Karpas-422 (cell line): ENCODE measurements at regions not wholly inside any gene's neighbourhood (a gene's known extent, or its start where the extent isn't known, plus 50 kb on each side); places are given as distances from the start of the nearest gene placed in this dataset.

ENCODE experiments used
- DNase-seq: peaks from one replicate; pipeline ENCODE4 v3.0.0-alpha.2; 2015
- H2AFZ ChIP-seq: fragments of 200-600 bp; sonication (generic); 2 replicates; pipeline ENCODE4 v1.6.1; 2014; ENCODE audit warnings: antibody characterized with exemption, low read length, mixed read lengths
- H3K27ac ChIP-seq: fragments of 200-600 bp; sonication (generic); 2 replicates; pipeline ENCODE4 v1.5.1; 2014; ENCODE audit warnings: mild to moderate bottlenecking, low read length, moderate library complexity
- H3K27me3 ChIP-seq: fragments of 200-600 bp; sonication (generic); 2 replicates; pipeline ENCODE4 v1.6.1; 2014; ENCODE audit warnings: low read length, mixed read lengths
- H3K36me3 ChIP-seq: fragments of 200-600 bp; sonication (generic); 2 replicates; pipeline ENCODE4 v1.6.1; 2014; ENCODE audit warnings: low read length, mixed read lengths; ENCODE audit not compliant: insufficient read depth
- H3K4me1 ChIP-seq: fragments of 200-600 bp; sonication (generic); 2 replicates; pipeline ENCODE4 v1.6.1; 2014; ENCODE audit warnings: mild to moderate bottlenecking, low read length, mixed read lengths
- H3K4me2 ChIP-seq: fragments of 200-600 bp; sonication (generic); 2 replicates; pipeline ENCODE4 v1.6.1; 2014; ENCODE audit warnings: low read length, low read depth, mild to moderate bottlenecking; ENCODE audit not compliant: poor library complexity, severe bottlenecking
- H3K4me3 ChIP-seq: fragments of 200-600 bp; sonication (generic); 2 replicates; pipeline ENCODE4 v1.5.1; 2014; ENCODE audit warnings: mild to moderate bottlenecking, antibody characterized with exemption, low read length, mixed read lengths
- H3K79me2 ChIP-seq: fragments of 200-600 bp; sonication (generic); 2 replicates; pipeline ENCODE4 v1.6.1; 2014; ENCODE audit warnings: mild to moderate bottlenecking, low read length, mixed read lengths
- H3K9ac ChIP-seq: fragments of 200-600 bp; sonication (generic); 2 replicates; pipeline ENCODE4 v1.6.0; 2014; ENCODE audit warnings: low read length
- H3K9me2 ChIP-seq: fragments of 200-600 bp; sonication (generic), shearing (Covaris generic); replicated peaks from 2 replicates; pipeline ENCODE4 v1.6.0; 2014; ENCODE audit warnings: mild to moderate bottlenecking, low read length, moderate library complexity; ENCODE audit not compliant: insufficient read depth
- H3K9me3 ChIP-seq: fragments of 300-700, 200-600 bp; sonication (generic); 2 replicates; pipeline ENCODE4 v1.6.1; 2014; ENCODE audit warnings: low read length, mixed read lengths
- H4K20me1 ChIP-seq: fragments of 200-600 bp; sonication (generic); 2 replicates; pipeline ENCODE4 v1.6.1; 2014; ENCODE audit warnings: mild to moderate bottlenecking, antibody characterized with exemption, low read length, low read depth; ENCODE audit not compliant: insufficient read depth

- Histone ChIP-seq H3K79me2 (no peaks in the 10 kb centered on the region), H3K36me3 (no peaks in the 10 kb centered on the region), H3K27ac (no peak overlapping the region), H3K9ac (no peak overlapping the region), H2AFZ (no peak overlapping the region), H3K4me3 (no peak overlapping the region), H4K20me1 (no peaks in the 10 kb centered on the region), H3K4me1 (no peaks in the 10 kb centered on the region), H3K9me3 (no peaks in the 10 kb centered on the region), H3K9me2 (no peaks in the 10 kb centered on the region), H3K27me3 (peaks cover 3% of the 10 kb centered on the region; the same call in 1 of the 2 replicates), H3K4me2 (no peak overlapping the region)
- DNase-seq: no peak
Observed at GRCh38 chr10:78707745-78708144, 361.0 kb upstream of the ZMIZ1 start.

- Histone ChIP-seq H3K79me2 (no peaks in the 10 kb centered on the region), H3K9me2 (no peaks in the 10 kb centered on the region), H3K27me3 (peaks cover 3% of the 10 kb centered on the region; the same call in 1 of the 2 replicates), H3K36me3 (no peaks in the 10 kb centered on the region), H3K4me3 (no peak overlapping the region), H2AFZ (no peak overlapping the region), H3K4me1 (no peaks in the 10 kb centered on the region), H3K27ac (no peak overlapping the region), H3K4me2 (no peak overlapping the region), H4K20me1 (no peaks in the 10 kb centered on the region), H3K9me3 (no peaks in the 10 kb centered on the region), H3K9ac (no peak overlapping the region)
- no peak for DNase-seq
Observed at GRCh38 chr10:78712147-78712546, 356.6 kb upstream of the ZMIZ1 start.

- Histone ChIP-seq H3K4me3 (no peak overlapping the region), H3K9ac (no peak overlapping the region), H3K9me2 (no peaks in the 10 kb centered on the region), H3K4me2 (no peak overlapping the region), H3K27ac (no peak overlapping the region), H4K20me1 (no peaks in the 10 kb centered on the region), H3K79me2 (no peaks in the 10 kb centered on the region), H3K4me1 (no peaks in the 10 kb centered on the region), H3K9me3 (no peaks in the 10 kb centered on the region), H3K36me3 (no peaks in the 10 kb centered on the region), H2AFZ (no peak overlapping the region), H3K27me3 (peaks cover 3% of the 10 kb centered on the region; the same call in 1 of the 2 replicates)
- no peak for DNase-seq
Observed at GRCh38 chr10:78713659-78714058, 355.1 kb upstream of the ZMIZ1 start.

GRCh38 chr10:78714225-78714624 lies 354.5 kb upstream of the ZMIZ1 start:
- Histone ChIP-seq H3K4me1 (no peaks in the 10 kb centered on the region), H3K9me3 (no peaks in the 10 kb centered on the region), H3K9me2 (no peaks in the 10 kb centered on the region), H4K20me1 (no peaks in the 10 kb centered on the region), H3K4me3 (no peak overlapping the region), H3K36me3 (no peaks in the 10 kb centered on the region), H3K9ac (no peak overlapping the region), H3K27ac (no peak overlapping the region), H3K4me2 (no peak overlapping the region), H2AFZ (no peak overlapping the region), H3K79me2 (no peaks in the 10 kb centered on the region), H3K27me3 (peaks cover 3% of the 10 kb centered on the region; the same call in 1 of the 2 replicates)
- no peak for DNase-seq

GRCh38 chr10:78715435-78715834 lies 353.3 kb upstream of the ZMIZ1 start:
- Histone ChIP-seq H4K20me1 (no peaks in the 10 kb centered on the region), H3K9me2 (no peaks in the 10 kb centered on the region), H3K27ac (no peak overlapping the region), H3K9ac (no peak overlapping the region), H3K4me1 (no peaks in the 10 kb centered on the region), H2AFZ (no peak overlapping the region), H3K4me3 (no peak overlapping the region), H3K79me2 (no peaks in the 10 kb centered on the region), H3K9me3 (no peaks in the 10 kb centered on the region), H3K4me2 (no peak overlapping the region), H3K36me3 (no peaks in the 10 kb centered on the region), H3K27me3 (peaks cover 3% of the 10 kb centered on the region; the same call in 1 of the 2 replicates)
- no peak for DNase-seq

- Histone ChIP-seq H3K36me3 (no peaks in the 10 kb centered on the region), H3K4me1 (no peaks in the 10 kb centered on the region), H2AFZ (no peak overlapping the region), H3K9me2 (no peaks in the 10 kb centered on the region), H3K4me3 (no peak overlapping the region), H3K9me3 (no peaks in the 10 kb centered on the region), H3K27ac (no peak overlapping the region), H3K79me2 (no peaks in the 10 kb centered on the region), H3K9ac (no peak overlapping the region), H3K4me2 (no peak overlapping the region), H3K27me3 (peaks cover 3% of the 10 kb centered on the region; the same call in 1 of the 2 replicates), H4K20me1 (no peaks in the 10 kb centered on the region)
- DNase-seq: no peak
Observed at GRCh38 chr10:78716043-78716660, 352.6 kb upstream of the ZMIZ1 start.

- peaks cover 3% of the 10 kb centered on the region; the same call in 1 of the 2 replicates for H3K27me3 ChIP-seq
- no peaks in the 10 kb centered on the region for H3K79me2 ChIP-seq
- H2AFZ ChIP-seq: no peak overlapping the region
- H3K36me3 ChIP-seq: no peaks in the 10 kb centered on the region
- DNase-seq: no peak
- H3K9ac ChIP-seq: no peak overlapping the region
- no peak overlapping the region for H3K4me2 ChIP-seq
- H3K4me1 ChIP-seq: no peaks in the 10 kb centered on the region
- no peak overlapping the region for H3K4me3 ChIP-seq
- no peaks in the 10 kb centered on the region for H3K9me3 ChIP-seq
- H3K9me2 ChIP-seq: no peaks in the 10 kb centered on the region
- no peak overlapping the region for H3K27ac ChIP-seq
- H4K20me1 ChIP-seq: no peaks in the 10 kb centered on the region
Observed at GRCh38 chr10:78717200-78717599, 351.6 kb upstream of the ZMIZ1 start.

GRCh38 chr10:78718032-78718572 lies 350.7 kb upstream of the ZMIZ1 start:
- H2AFZ ChIP-seq: no peak overlapping the region
- no peaks in the 10 kb centered on the region for H3K9me2 ChIP-seq
- no peaks in the 10 kb centered on the region for H3K4me1 ChIP-seq
- H3K9me3 ChIP-seq: no peaks in the 10 kb centered on the region
- H3K36me3 ChIP-seq: no peaks in the 10 kb centered on the region
- no peak overlapping the region for H3K4me2 ChIP-seq
- H3K79me2 ChIP-seq: no peaks in the 10 kb centered on the region
- H3K27me3 ChIP-seq: no peaks in the 10 kb centered on the region
- H3K4me3 ChIP-seq: no peak overlapping the region
- no peaks in the 10 kb centered on the region for H4K20me1 ChIP-seq
- no peak for DNase-seq
- H3K9ac ChIP-seq: no peak overlapping the region
- H3K27ac ChIP-seq: no peak overlapping the region
